OCI-LY3 (cell line): ENCODE measurements at regions not wholly inside any gene's neighbourhood (a gene's known extent, or its start where the extent isn't known, plus 50 kb on each side); places are given as distances from the start of the nearest gene placed in this dataset.

Experiments
- EZH2phosphoT487 ChIP-seq: fragments of 200-600 bp; shearing (Covaris generic); IDR thresholded peaks from 2 replicates; pipeline ENCODE4 v1.6.1; 2018; ENCODE audit warnings: antibody characterized with exemption, mixed run types, low read depth
- TF ChIP-seq, protein P1 (sequence below): fragments of 200-600, 300-600 bp; sonication (generic); IDR thresholded peaks from 2 replicates; pipeline ENCODE4 v1.5.1; 2014; ENCODE audit warnings: antibody characterized with exemption, low read length, low read depth

DNA sequence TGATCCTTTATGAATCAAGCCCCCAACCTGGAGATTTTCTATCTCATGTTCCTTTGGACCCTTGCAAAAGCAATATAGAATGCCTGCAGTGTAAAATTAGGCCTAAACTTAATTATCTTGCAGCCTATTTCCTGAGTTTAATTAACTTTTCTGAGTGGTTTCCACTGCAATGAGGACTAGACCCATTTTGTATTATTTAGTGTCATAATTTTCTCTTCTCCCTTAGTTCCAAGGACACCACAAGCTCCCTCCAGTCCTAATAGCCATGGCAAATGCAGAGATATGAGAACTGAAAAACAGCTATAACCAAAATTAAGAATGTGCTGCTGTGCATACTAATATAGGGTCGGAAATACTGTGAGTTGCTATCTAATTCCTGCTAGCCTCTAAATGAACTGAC, 90.9 kb upstream of the GRAMD2B start:
- TF ChIP-seq, protein P1, sequence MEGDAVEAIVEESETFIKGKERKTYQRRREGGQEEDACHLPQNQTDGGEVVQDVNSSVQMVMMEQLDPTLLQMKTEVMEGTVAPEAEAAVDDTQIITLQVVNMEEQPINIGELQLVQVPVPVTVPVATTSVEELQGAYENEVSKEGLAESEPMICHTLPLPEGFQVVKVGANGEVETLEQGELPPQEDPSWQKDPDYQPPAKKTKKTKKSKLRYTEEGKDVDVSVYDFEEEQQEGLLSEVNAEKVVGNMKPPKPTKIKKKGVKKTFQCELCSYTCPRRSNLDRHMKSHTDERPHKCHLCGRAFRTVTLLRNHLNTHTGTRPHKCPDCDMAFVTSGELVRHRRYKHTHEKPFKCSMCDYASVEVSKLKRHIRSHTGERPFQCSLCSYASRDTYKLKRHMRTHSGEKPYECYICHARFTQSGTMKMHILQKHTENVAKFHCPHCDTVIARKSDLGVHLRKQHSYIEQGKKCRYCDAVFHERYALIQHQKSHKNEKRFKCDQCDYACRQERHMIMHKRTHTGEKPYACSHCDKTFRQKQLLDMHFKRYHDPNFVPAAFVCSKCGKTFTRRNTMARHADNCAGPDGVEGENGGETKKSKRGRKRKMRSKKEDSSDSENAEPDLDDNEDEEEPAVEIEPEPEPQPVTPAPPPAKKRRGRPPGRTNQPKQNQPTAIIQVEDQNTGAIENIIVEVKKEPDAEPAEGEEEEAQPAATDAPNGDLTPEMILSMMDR: no peak
- no peak for TF ChIP-seq EZH2phosphoT487
